ENCODE measurements at regions not wholly inside any gene's neighbourhood (a gene's known extent, or its start where the extent isn't known, plus 50 kb on each side); places are given as distances from the start of the nearest gene placed in this dataset.

DNA sequence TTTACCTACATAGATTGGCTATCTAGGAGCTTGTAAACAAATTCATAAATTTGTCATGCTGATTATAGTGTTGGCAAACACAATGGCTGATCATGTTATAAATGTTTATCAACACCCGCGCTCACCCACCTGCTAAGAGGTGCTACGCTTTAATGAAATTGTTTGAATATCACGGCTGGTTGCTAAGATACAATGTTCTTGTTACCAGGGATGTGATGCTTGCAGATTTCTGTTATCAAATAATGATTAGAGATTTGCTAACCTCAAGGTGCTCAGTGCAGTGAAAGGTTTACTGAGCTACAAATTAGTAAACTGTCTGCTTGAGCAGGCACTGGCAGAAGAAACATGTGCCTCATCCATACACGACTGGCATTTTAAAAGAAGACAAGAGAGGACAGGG lies 160.0 kb upstream of the ZEB2 start:
- ATAC-seq (no peak), DNase-seq (no peak)
- Histone ChIP-seq H3K27me3 (no peaks in the 10 kb centered on the region), H3K27ac (no peak overlapping the region), H3K4me3 (no peak overlapping the region), H3K4me1 (no peaks in the 10 kb centered on the region), H3K36me3 (no peaks in the 10 kb centered on the region), H3K9me3 (no peaks in the 10 kb centered on the region)
- TF ChIP-seq, protein P1, sequence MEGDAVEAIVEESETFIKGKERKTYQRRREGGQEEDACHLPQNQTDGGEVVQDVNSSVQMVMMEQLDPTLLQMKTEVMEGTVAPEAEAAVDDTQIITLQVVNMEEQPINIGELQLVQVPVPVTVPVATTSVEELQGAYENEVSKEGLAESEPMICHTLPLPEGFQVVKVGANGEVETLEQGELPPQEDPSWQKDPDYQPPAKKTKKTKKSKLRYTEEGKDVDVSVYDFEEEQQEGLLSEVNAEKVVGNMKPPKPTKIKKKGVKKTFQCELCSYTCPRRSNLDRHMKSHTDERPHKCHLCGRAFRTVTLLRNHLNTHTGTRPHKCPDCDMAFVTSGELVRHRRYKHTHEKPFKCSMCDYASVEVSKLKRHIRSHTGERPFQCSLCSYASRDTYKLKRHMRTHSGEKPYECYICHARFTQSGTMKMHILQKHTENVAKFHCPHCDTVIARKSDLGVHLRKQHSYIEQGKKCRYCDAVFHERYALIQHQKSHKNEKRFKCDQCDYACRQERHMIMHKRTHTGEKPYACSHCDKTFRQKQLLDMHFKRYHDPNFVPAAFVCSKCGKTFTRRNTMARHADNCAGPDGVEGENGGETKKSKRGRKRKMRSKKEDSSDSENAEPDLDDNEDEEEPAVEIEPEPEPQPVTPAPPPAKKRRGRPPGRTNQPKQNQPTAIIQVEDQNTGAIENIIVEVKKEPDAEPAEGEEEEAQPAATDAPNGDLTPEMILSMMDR (IDR thresholded peaks at IDR 0.05) = no peak
- intact Hi-C loops (cut with DNase I) = no loop called here

GRCh38 chr2:144678736-144679135 lies 158.8 kb upstream of the ZEB2 start:
- DNase-seq (no peak), ATAC-seq (no peak)
- TF ChIP-seq, protein P1 (IDR thresholded peaks at IDR 0.05) = no peak
- H3K4me1 ChIP-seq = no peaks in the 10 kb centered on the region
- no peaks in the 10 kb centered on the region for H3K36me3 ChIP-seq
- no peak overlapping the region for H3K4me3 ChIP-seq
- no peaks in the 10 kb centered on the region for H3K27me3 ChIP-seq
- H3K27ac ChIP-seq = no peak overlapping the region
- no peaks in the 10 kb centered on the region for H3K9me3 ChIP-seq
- intact Hi-C loops (cut with DNase I) = no loop called here

DNA sequence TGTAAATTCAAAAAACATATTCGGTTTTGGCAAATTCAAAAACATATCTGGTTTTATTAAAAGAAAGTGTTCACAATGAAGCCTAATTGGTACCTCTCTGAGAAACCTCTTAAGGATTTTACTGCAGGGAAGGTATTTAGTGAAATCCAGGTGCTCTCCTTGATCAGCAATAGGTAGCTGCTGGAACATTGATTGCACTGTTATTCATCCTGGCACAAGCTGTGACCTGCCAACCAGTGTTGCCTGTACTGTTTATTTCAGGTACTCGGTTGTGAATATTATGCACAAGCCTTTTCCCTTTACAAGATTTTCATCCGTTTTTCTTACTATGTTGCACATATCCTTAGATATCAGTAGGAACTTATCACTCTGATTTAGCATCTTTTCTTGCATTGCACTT lies 155.8 kb upstream of the ZEB2 start:
- ATAC-seq (no peak), DNase-seq (no peak)
- TF ChIP-seq, protein P1 (IDR thresholded peaks at IDR 0.05) = no peak
- H3K4me1 ChIP-seq = no peaks in the 10 kb centered on the region
- intact Hi-C loops (cut with DNase I) = no loop called here
- H3K27me3 ChIP-seq = no peaks in the 10 kb centered on the region
- H3K4me3 ChIP-seq = no peak overlapping the region
- H3K9me3 ChIP-seq = no peaks in the 10 kb centered on the region
- no peaks in the 10 kb centered on the region for H3K36me3 ChIP-seq
- H3K27ac ChIP-seq = no peak overlapping the region

DNA sequence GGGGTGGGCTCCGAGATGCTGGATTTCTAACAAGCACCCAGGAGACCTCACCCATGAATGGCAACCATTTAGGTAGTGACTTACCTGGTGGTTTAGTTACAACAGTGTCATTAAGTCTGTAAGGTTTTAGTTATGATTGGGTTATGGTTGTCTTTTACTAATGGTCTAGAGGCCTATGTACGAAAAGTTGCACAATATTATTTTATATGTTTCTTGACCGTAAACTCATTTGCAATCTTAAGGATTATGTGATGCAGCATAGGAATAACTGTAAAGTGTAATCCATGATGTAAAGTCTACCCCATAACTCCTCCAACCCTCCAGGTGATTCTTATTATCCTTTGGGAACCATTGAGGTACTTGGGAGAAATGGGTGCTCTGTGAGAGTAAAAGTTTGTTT lies 155.4 kb upstream of the ZEB2 start:
- DNase-seq (no peak), ATAC-seq (no peak)
- TF ChIP-seq, protein P1 (IDR thresholded peaks at IDR 0.05) = no peak
- no peaks in the 10 kb centered on the region for H3K27me3 ChIP-seq
- intact Hi-C loops (cut with DNase I) = no loop called here
- H3K9me3 ChIP-seq = no peaks in the 10 kb centered on the region
- no peaks in the 10 kb centered on the region for H3K4me1 ChIP-seq
- no peak overlapping the region for H3K4me3 ChIP-seq
- H3K36me3 ChIP-seq = no peaks in the 10 kb centered on the region
- H3K27ac ChIP-seq = no peak overlapping the region

DNA sequence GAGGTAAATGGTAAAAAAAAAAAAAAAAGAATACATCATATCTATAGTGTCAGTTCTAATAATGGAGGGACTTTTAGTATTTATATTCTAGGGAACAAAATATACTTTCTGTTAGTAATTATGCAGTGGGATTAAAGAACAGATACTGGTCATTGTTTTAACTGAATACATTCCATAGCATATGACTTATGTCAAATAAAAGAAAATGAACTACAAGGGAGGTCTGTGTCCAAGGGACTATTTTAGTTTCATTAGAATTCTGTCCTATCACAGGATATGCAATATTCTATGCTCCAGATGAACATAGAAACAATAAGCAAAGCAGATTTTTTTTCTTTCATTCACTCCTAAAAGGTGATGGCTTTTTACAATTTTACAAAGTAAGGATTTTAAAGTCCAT lies 154.2 kb upstream of the ZEB2 start:
- Histone ChIP-seq H3K9me3 (no peaks in the 10 kb centered on the region), H3K27ac (no peak overlapping the region), H3K27me3 (no peaks in the 10 kb centered on the region), H3K4me3 (no peak overlapping the region), H3K36me3 (no peaks in the 10 kb centered on the region), H3K4me1 (no peaks in the 10 kb centered on the region)
- intact Hi-C loops (cut with DNase I) = no loop called here
- no peak for DNase-seq
- TF ChIP-seq, protein P1 (IDR thresholded peaks at IDR 0.05) = no peak
- ATAC-seq = no peak

DNA sequence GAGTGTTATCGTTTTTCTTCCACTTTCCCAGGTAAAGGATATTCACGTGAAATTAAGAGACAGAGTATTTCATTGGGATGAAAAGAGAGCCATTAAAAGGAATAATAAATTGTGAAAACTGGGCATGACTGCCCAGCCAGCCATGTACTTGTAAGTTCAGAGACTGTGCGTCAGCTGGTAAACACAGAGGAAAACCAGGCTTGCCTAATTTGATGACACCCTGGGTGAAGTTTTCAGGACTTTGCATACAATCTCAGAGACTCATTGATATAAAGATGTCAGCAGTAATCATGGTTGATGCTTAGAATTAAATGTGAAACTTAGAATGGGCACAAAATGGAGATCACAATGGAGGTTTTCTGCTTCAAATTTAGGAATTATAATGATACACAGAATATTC lies 153.5 kb upstream of the ZEB2 start:
- Histone ChIP-seq H3K9me3 (no peaks in the 10 kb centered on the region), H3K27me3 (no peaks in the 10 kb centered on the region), H3K4me1 (no peaks in the 10 kb centered on the region), H3K4me3 (no peak overlapping the region), H3K27ac (no peak overlapping the region), H3K36me3 (no peaks in the 10 kb centered on the region)
- ATAC-seq = no peak
- TF ChIP-seq, protein P1 (IDR thresholded peaks at IDR 0.05) = no peak
- no peak for DNase-seq
- intact Hi-C loops (cut with DNase I) = no loop called here
